Trophoblast cell (in vitro differentiated cells and primary cell): ENCODE measurements at regions not wholly inside any gene's neighbourhood (a gene's known extent, or its start where the extent isn't known, plus 50 kb on each side); places are given as distances from the start of the nearest gene placed in this dataset.

Experiments
- DNase-seq, 2 donors: peaks; one replicate each; pipeline ENCODE4 v3.0.0-alpha.2; 2016
- H2AFZ ChIP-seq: 2 replicates; pipeline ENCODE4 v1.6.1; 2013; ENCODE audit warnings: low read length, moderate library complexity, mild to moderate bottlenecking; ENCODE audit not compliant: insufficient read depth, poor library complexity
- H2AK5ac ChIP-seq: 2 replicates; pipeline ENCODE4 v1.6.1; 2013; ENCODE audit warnings: mild to moderate bottlenecking, low read length
- H2BK120ac ChIP-seq: 2 replicates; pipeline ENCODE4 v1.6.1; 2013; ENCODE audit warnings: low read length, mild to moderate bottlenecking, moderate library complexity; ENCODE audit not compliant: insufficient read depth, poor library complexity
- H2BK12ac ChIP-seq: 2 replicates; pipeline ENCODE4 v1.6.1; 2013; ENCODE audit warnings: mild to moderate bottlenecking, low read length, moderate library complexity
- H2BK5ac ChIP-seq: 2 replicates; pipeline ENCODE4 v1.6.1; 2013; ENCODE audit warnings: low read length, low read depth, moderate library complexity, mild to moderate bottlenecking; ENCODE audit not compliant: poor library complexity
- H3K14ac ChIP-seq: 2 replicates; pipeline ENCODE4 v1.6.1; 2013; ENCODE audit warnings: mild to moderate bottlenecking, low read length
- H3K18ac ChIP-seq: 2 replicates; pipeline ENCODE4 v1.6.1; 2013; ENCODE audit warnings: mild to moderate bottlenecking, low read length
- H3K23ac ChIP-seq: 2 replicates; pipeline ENCODE4 v1.6.1; 2013; ENCODE audit warnings: low read length
- H3K27ac ChIP-seq: 2 replicates; pipeline ENCODE4 v1.5.1; 2013; ENCODE audit warnings: low read depth, mild to moderate bottlenecking, inconsistent platforms, low read length, moderate library complexity
- H3K27me3 ChIP-seq: 2 replicates; pipeline ENCODE4 v1.6.1; 2013; ENCODE audit warnings: inconsistent platforms, mild to moderate bottlenecking, low read length, moderate library complexity; ENCODE audit not compliant: insufficient read depth
- H3K36me3 ChIP-seq, 2 experiments: 1 replicate in 1 of 2; 2 replicates in 1 of 2; pipeline ENCODE4 v1.6.1; 2013; ENCODE audit warnings: low read length in 2 of 2, mild to moderate bottlenecking in 2 of 2, moderate library complexity in 1 of 2; ENCODE audit not compliant: insufficient read depth in 2 of 2, control insufficient read depth in 1 of 2
- H3K4ac ChIP-seq: 2 replicates; pipeline ENCODE4 v1.6.1; 2013; ENCODE audit warnings: low read depth, mild to moderate bottlenecking, low read length, moderate library complexity
- H3K4me1 ChIP-seq, 2 experiments: 1 replicate in 1 of 2; 2 replicates in 1 of 2; pipeline ENCODE4 v1.6.1; 2013; ENCODE audit warnings: low read length in 2 of 2, mild to moderate bottlenecking in 2 of 2, moderate library complexity in 1 of 2; ENCODE audit not compliant: insufficient read depth in 2 of 2, control insufficient read depth in 1 of 2
- H3K4me2 ChIP-seq: 2 replicates; pipeline ENCODE4 v1.6.1; 2013; ENCODE audit warnings: inconsistent platforms, mild to moderate bottlenecking, low read length, moderate library complexity
- H3K4me3 ChIP-seq: 2 replicates; pipeline ENCODE4 v1.5.1; 2013; ENCODE audit warnings: mild to moderate bottlenecking, low read depth, low read length, inconsistent platforms
- H3K79me1 ChIP-seq: one replicate; pipeline ENCODE4 v1.6.1; 2013; ENCODE audit warnings: low read length
- H3K79me2 ChIP-seq: 2 replicates; pipeline ENCODE4 v1.6.1; 2013; ENCODE audit warnings: low read length, mild to moderate bottlenecking; ENCODE audit not compliant: control insufficient read depth, insufficient read depth, poor library complexity
- H3K9ac ChIP-seq: 2 replicates; pipeline ENCODE4 v1.6.1; 2013; ENCODE audit warnings: mild to moderate bottlenecking, low read length
- H3K9me3 ChIP-seq: 2 replicates; pipeline ENCODE4 v1.6.1; 2013; ENCODE audit warnings: low read depth, mild to moderate bottlenecking, control low read depth, inconsistent platforms, low read length; ENCODE audit not compliant: insufficient read depth
- H4K12ac ChIP-seq: 2 replicates; pipeline ENCODE4 v1.6.1; 2013; ENCODE audit warnings: low read depth, mild to moderate bottlenecking, low read length, moderate library complexity
- H4K8ac ChIP-seq: 2 replicates; pipeline ENCODE4 v1.6.1; 2013; ENCODE audit warnings: low read depth, mild to moderate bottlenecking, low read length, moderate library complexity
- H4K91ac ChIP-seq: one replicate; pipeline ENCODE4 v1.6.1; 2013; ENCODE audit warnings: low read depth, mild to moderate bottlenecking, low read length, moderate library complexity
- WGBS: extraction: QIAGEN DNeasy Blood & Tissue Kit; methylation state at CpG from one replicate; pipeline ENCODE4 v1.1.7; 2013; ENCODE audit warnings: missing lambda C conversion rate; ENCODE audit not compliant: insufficient read length, insufficient coverage; ENCODE audit errors: extremely low coverage; 5-methylcytosine and 5-hydroxymethylcytosine counted together

GRCh38 chr6:147640606-147641005, 132.1 kb downstream of the SAMD5 start:
- Histone ChIP-seq H3K4me3 (no peak overlapping the region), H2AK5ac (no peak overlapping the region), H4K91ac (no peak overlapping the region), H3K79me1 (no peaks in the 10 kb centered on the region), H2BK120ac (no peak overlapping the region), H3K27ac (no peak overlapping the region), H2BK5ac (no peak overlapping the region), H3K9me3 (no peaks in the 10 kb centered on the region), H2BK12ac (no peak overlapping the region), H3K9ac (no peak overlapping the region), H3K4me1 (no peaks in the 10 kb centered on the region), H4K12ac (no peak overlapping the region), H3K18ac (no peak overlapping the region), H4K8ac (no peak overlapping the region), H3K36me3 (no peaks in the 10 kb centered on the region), H3K27me3 (no peaks in the 10 kb centered on the region), H3K4ac (no peak overlapping the region), H3K79me2 (no peaks in the 10 kb centered on the region), H2AFZ (no peak overlapping the region), H3K14ac (no peak overlapping the region), H3K4me2 (no peak overlapping the region), H3K23ac (no peak overlapping the region)
- DNase-seq = no peak
- WGBS = no CpG with 5 or more reads among the region's 1 CpG

- Histone ChIP-seq H3K27ac (no peak overlapping the region), H3K18ac (no peak overlapping the region), H4K91ac (no peak overlapping the region), H3K9ac (no peak overlapping the region), H2AK5ac (no peak overlapping the region), H2BK5ac (no peak overlapping the region), H3K79me1 (no peaks in the 10 kb centered on the region), H2AFZ (no peak overlapping the region), H3K14ac (no peak overlapping the region), H3K4me1 (no peaks in the 10 kb centered on the region), H4K8ac (no peak overlapping the region), H3K4ac (no peak overlapping the region), H3K4me2 (no peak overlapping the region), H3K36me3 (no peaks in the 10 kb centered on the region), H3K9me3 (no peaks in the 10 kb centered on the region), H3K4me3 (no peak overlapping the region), H2BK12ac (no peak overlapping the region), H2BK120ac (no peak overlapping the region), H4K12ac (no peak overlapping the region), H3K27me3 (no peaks in the 10 kb centered on the region), H3K79me2 (no peaks in the 10 kb centered on the region), H3K23ac (no peak overlapping the region)
- DNase-seq = no peak
- no CpG with 5 or more reads among the region's 3 CpGs for WGBS
Observed at GRCh38 chr6:147641511-147641910, 133.0 kb downstream of the SAMD5 start.

- Histone ChIP-seq H3K4me1 (no peaks in the 10 kb centered on the region), H2AFZ (no peak overlapping the region), H4K12ac (no peak overlapping the region), H3K4ac (no peak overlapping the region), H3K27ac (no peak overlapping the region), H3K23ac (no peak overlapping the region), H3K9ac (no peak overlapping the region), H2BK12ac (no peak overlapping the region), H4K8ac (no peak overlapping the region), H2BK5ac (no peak overlapping the region), H3K79me1 (no peaks in the 10 kb centered on the region), H2BK120ac (no peak overlapping the region), H3K14ac (no peak overlapping the region), H3K9me3 (no peaks in the 10 kb centered on the region), H3K4me3 (no peak overlapping the region), H3K18ac (no peak overlapping the region), H2AK5ac (no peak overlapping the region), H3K79me2 (no peaks in the 10 kb centered on the region), H3K36me3 (no peaks in the 10 kb centered on the region), H3K4me2 (no peak overlapping the region), H3K27me3 (no peaks in the 10 kb centered on the region), H4K91ac (no peak overlapping the region)
- peak; percentile 6 to 74 for DNase-seq
- WGBS = no CpG with 5 or more reads among the region's 3 CpGs
Observed at GRCh38 chr6:147642458-147642857, 134.0 kb downstream of the SAMD5 start.

GRCh38 chr6:147643341-147644200, 135.1 kb downstream of the SAMD5 start:
- H3K4me2 ChIP-seq = no peak overlapping the region
- H3K27ac ChIP-seq = no peak overlapping the region
- no peaks in the 10 kb centered on the region for H3K79me1 ChIP-seq
- H3K4me1 ChIP-seq = no peaks in the 10 kb centered on the region
- H2BK120ac ChIP-seq = no peak overlapping the region
- H3K4me3 ChIP-seq = no peak overlapping the region
- WGBS = no CpG with 5 or more reads among the region's 4 CpGs
- no peaks in the 10 kb centered on the region for H3K36me3 ChIP-seq
- no peak overlapping the region for H3K18ac ChIP-seq
- H2AK5ac ChIP-seq = no peak overlapping the region
- H3K14ac ChIP-seq = no peak overlapping the region
- no peak overlapping the region for H4K91ac ChIP-seq
- H4K8ac ChIP-seq = no peak overlapping the region
- H2AFZ ChIP-seq = no peak overlapping the region
- H3K79me2 ChIP-seq = no peaks in the 10 kb centered on the region
- H3K27me3 ChIP-seq = no peaks in the 10 kb centered on the region
- no peak overlapping the region for H3K23ac ChIP-seq
- no peak overlapping the region for H3K4ac ChIP-seq
- H4K12ac ChIP-seq = no peak overlapping the region
- no peak overlapping the region for H2BK5ac ChIP-seq
- DNase-seq = no peak
- H3K9me3 ChIP-seq = no peaks in the 10 kb centered on the region
- no peak overlapping the region for H3K9ac ChIP-seq
- H2BK12ac ChIP-seq = no peak overlapping the region
